ENCODE measurements at regions not wholly inside any gene's neighbourhood (a gene's known extent, or its start where the extent isn't known, plus 50 kb on each side); places are given as distances from the start of the nearest gene placed in this dataset.

GRCh38 chr5:103724271-103724670 lies 161.7 kb upstream of the NUDT12 start:
- DNase-seq (ENCODE audit: low spot score), result no peak
- Histone ChIP-seq H3K27me3 (replicated peaks; ENCODE audit: insufficient read depth) (no peaks in the 10 kb centered on the region), H3K4me3 (no peak overlapping the region), H3K36me3 (no peaks in the 10 kb centered on the region), H3K4me1 (replicated peaks) (no peaks in the 10 kb centered on the region), H3K9me3 (no peaks in the 10 kb centered on the region), H3K27ac (no peak overlapping the region)
- TF ChIP-seq POLR2AphosphoS5 (IDR thresholded peaks at IDR 0.05) (no peak), POLR2A (IDR thresholded peaks at IDR 0.05) (no peak), CTCF (IDR thresholded peaks at IDR 0.05) (no peak)
- intact Hi-C loops (cut with DNase I), result no loop called here

GRCh38 chr5:103721183-103721582 lies 158.6 kb upstream of the NUDT12 start:
- WGBS, result 89% methylated on average over 3 of the region's 3 CpGs
- H3K4me1 ChIP-seq (replicated peaks), result no peaks in the 10 kb centered on the region
- intact Hi-C loops (cut with DNase I), result no loop called here
- no peak for TF ChIP-seq POLR2AphosphoS5 (IDR thresholded peaks at IDR 0.05)
- TF ChIP-seq CTCF (IDR thresholded peaks at IDR 0.05), result no peak
- TF ChIP-seq POLR2A (IDR thresholded peaks at IDR 0.05), result no peak
- no peaks in the 10 kb centered on the region for H3K36me3 ChIP-seq
- no peaks in the 10 kb centered on the region for H3K9me3 ChIP-seq
- no peak overlapping the region for H3K27ac ChIP-seq
- no peak overlapping the region for H3K4me3 ChIP-seq
- DNase-seq (ENCODE audit: low spot score), result no peak
- H3K27me3 ChIP-seq (replicated peaks; ENCODE audit: insufficient read depth), result no peaks in the 10 kb centered on the region

- no peak overlapping the region for H3K4me3 ChIP-seq
- H3K27me3 ChIP-seq (replicated peaks; ENCODE audit: insufficient read depth), result no peaks in the 10 kb centered on the region
- H3K9me3 ChIP-seq, result no peaks in the 10 kb centered on the region
- WGBS, result 72% methylated on average over 1 of the region's 1 CpG
- TF ChIP-seq POLR2AphosphoS5 (IDR thresholded peaks at IDR 0.05) (no peak), CTCF (IDR thresholded peaks at IDR 0.05) (no peak), POLR2A (IDR thresholded peaks at IDR 0.05) (no peak)
- DNase-seq (ENCODE audit: low spot score), result no peak
- intact Hi-C loops (cut with DNase I), result no loop called here
- no peaks in the 10 kb centered on the region for H3K4me1 ChIP-seq (replicated peaks)
- H3K27ac ChIP-seq, result no peak overlapping the region
- H3K36me3 ChIP-seq, result no peaks in the 10 kb centered on the region
Observed at GRCh38 chr5:103718108-103718507, 155.5 kb upstream of the NUDT12 start.

- Histone ChIP-seq H3K9me3 (no peaks in the 10 kb centered on the region), H3K27ac (no peak overlapping the region), H3K4me1 (replicated peaks) (no peaks in the 10 kb centered on the region), H3K27me3 (replicated peaks; ENCODE audit: insufficient read depth) (no peaks in the 10 kb centered on the region), H3K36me3 (no peaks in the 10 kb centered on the region), H3K4me3 (no peak overlapping the region)
- TF ChIP-seq CTCF (IDR thresholded peaks at IDR 0.05) (no peak), POLR2A (IDR thresholded peaks at IDR 0.05) (no peak), POLR2AphosphoS5 (IDR thresholded peaks at IDR 0.05) (no peak)
- intact Hi-C loops (cut with DNase I), result no loop called here
- no peak for DNase-seq (ENCODE audit: low spot score)
Observed at GRCh38 chr5:103708601-103709000, 146.0 kb upstream of the NUDT12 start.

GRCh38 chr5:103706939-103707682 lies 144.5 kb upstream of the NUDT12 start:
- TF ChIP-seq POLR2AphosphoS5 (IDR thresholded peaks at IDR 0.05) (no peak), POLR2A (IDR thresholded peaks at IDR 0.05) (no peak), CTCF (IDR thresholded peaks at IDR 0.05) (no peak)
- 70% methylated on average over 4 of the region's 4 CpGs for WGBS
- Histone ChIP-seq H3K4me1 (replicated peaks) (no peaks in the 10 kb centered on the region), H3K9me3 (no peaks in the 10 kb centered on the region), H3K4me3 (no peak overlapping the region), H3K27me3 (replicated peaks; ENCODE audit: insufficient read depth) (no peaks in the 10 kb centered on the region), H3K27ac (no peak overlapping the region), H3K36me3 (no peaks in the 10 kb centered on the region)
- DNase-seq (ENCODE audit: low spot score), result no peak
- intact Hi-C loops (cut with DNase I), result no loop called here
